Natural killer cell (primary cell): ENCODE measurements at regions not wholly inside any gene's neighbourhood (a gene's known extent, or its start where the extent isn't known, plus 50 kb on each side); places are given as distances from the start of the nearest gene placed in this dataset.

Experiments
- ATAC-seq, 3 donors: fragments of 150-1000 bp in 2 of 3; fragments of 200-7000 bp in 1 of 3; cut with Tn5 transposase; 1 replicate in 1 of 3; 2 replicates in 2 of 3; pipeline ENCODE4 v1.10.0; 2021; ENCODE audit warnings: mild to moderate bottlenecking in 2 of 3, moderate library complexity in 2 of 3
- DNase-seq, 2 donors: peaks; one replicate each; pipeline versions ENCODE4 v3.0.0 to v3.0.0-alpha.2; 2013 to 2021; ENCODE audit warnings: mixed read lengths in 1 of 2
- H3K27ac ChIP-seq: one replicate; pipeline ENCODE4 v1.5.1; 2013; ENCODE audit warnings: mild to moderate bottlenecking, low read length
- H3K27me3 ChIP-seq: one replicate; pipeline ENCODE4 v1.6.1; 2013; ENCODE audit warnings: low read length; ENCODE audit not compliant: control insufficient read depth, insufficient read depth
- H3K36me3 ChIP-seq: one replicate; pipeline ENCODE4 v1.6.1; 2013; ENCODE audit warnings: low read length; ENCODE audit not compliant: control insufficient read depth, insufficient read depth
- H3K4me1 ChIP-seq: one replicate; pipeline ENCODE4 v1.6.1; 2013; ENCODE audit warnings: low read length; ENCODE audit not compliant: control insufficient read depth, insufficient read depth
- H3K4me3 ChIP-seq: one replicate; pipeline ENCODE4 v1.5.1; 2013; ENCODE audit warnings: low read length
- H3K9me3 ChIP-seq: one replicate; pipeline ENCODE4 v1.6.1; 2013; ENCODE audit warnings: low read length; ENCODE audit not compliant: control insufficient read depth, insufficient read depth
- H3K27ac Mint-ChIP-seq, 2 donors: one replicate each; pipeline ENCODE4 v1.8.0; 2022; ENCODE audit warnings: mild to moderate bottlenecking in 2 of 2, mixed read lengths in 2 of 2, moderate library complexity in 1 of 2
- H3K27me3 Mint-ChIP-seq, 2 donors: one replicate each; pipeline ENCODE4 v1.8.0; 2022; ENCODE audit warnings: low read depth in 2 of 2, mixed read lengths in 2 of 2
- H3K36me3 Mint-ChIP-seq: one replicate; pipeline ENCODE4 v1.8.0; 2022; ENCODE audit warnings: mixed read lengths
- H3K4me1 Mint-ChIP-seq, 2 donors: one replicate each; pipeline ENCODE4 v1.8.0; 2022; ENCODE audit warnings: mixed read lengths in 2 of 2
- H3K4me3 Mint-ChIP-seq: one replicate; pipeline ENCODE4 v1.8.0; 2022; ENCODE audit warnings: mild to moderate bottlenecking, moderate library complexity, mixed read lengths
- H3K9me3 Mint-ChIP-seq, 2 donors: one replicate each; pipeline ENCODE4 v1.8.0; 2022; ENCODE audit warnings: mixed read lengths in 2 of 2
- CTCF ChIP-seq: fragments of 200-600 bp; IDR thresholded peaks from one replicate; pipeline ENCODE4 v1.8.0; 2022; ENCODE audit warnings: antibody characterized with exemption
- WGBS: methylation state at CpG from one replicate; pipeline ENCODE4 v1.1.7; 2013; ENCODE audit warnings: missing lambda C conversion rate; ENCODE audit not compliant: insufficient coverage; 5-methylcytosine and 5-hydroxymethylcytosine counted together
- intact Hi-C: fragments of 100-400 bp; cut with micrococcal nuclease; formaldehyde crosslinking; loops from one replicate; pipeline ENCODE4 v1.14.2; 2022

DNA sequence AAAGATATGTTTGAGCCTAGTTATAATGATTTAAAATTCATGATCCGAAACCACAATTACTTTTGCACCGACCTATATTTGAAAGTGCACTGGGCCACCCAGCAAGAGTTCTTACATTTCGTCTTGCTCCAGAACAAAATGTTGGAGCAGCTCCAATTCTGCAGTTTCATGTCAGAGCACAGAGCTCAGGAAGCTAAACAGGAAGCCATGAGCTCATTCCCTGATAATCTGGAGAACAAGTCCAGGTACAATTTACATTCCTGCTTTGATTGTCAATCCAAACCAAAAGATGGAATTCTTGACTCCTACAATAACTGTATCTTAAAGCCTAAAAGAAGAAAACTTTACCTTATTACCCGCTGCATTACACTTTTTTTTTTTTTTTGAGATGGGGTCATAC is 131.8 kb downstream of the KCTD12 start:
- Histone ChIP-seq H3K27ac (no peak overlapping the region), H3K36me3 (no peaks in the 10 kb centered on the region), H3K4me3 (no peak overlapping the region), H3K27me3 (no peaks in the 10 kb centered on the region), H3K9me3 (no peaks in the 10 kb centered on the region), H3K4me1 (no peaks in the 10 kb centered on the region)
- Mint-ChIP-seq H3K36me3 (no peaks in the 10 kb centered on the region), H3K4me3 (no peak overlapping the region), H3K27ac (no peak overlapping the region), H3K27me3 (no peaks in the 10 kb centered on the region), H3K9me3 (no peaks in the 10 kb centered on the region), H3K4me1 (peaks cover 0 to 4% of the 10 kb centered on the region in 2 donors)
- TF ChIP-seq CTCF, result no peak
- ATAC-seq (no peak), DNase-seq (no peak)
- intact Hi-C loops, result no loop called here
- 76% methylated on average over 4 of the region's 4 CpGs for WGBS

DNA sequence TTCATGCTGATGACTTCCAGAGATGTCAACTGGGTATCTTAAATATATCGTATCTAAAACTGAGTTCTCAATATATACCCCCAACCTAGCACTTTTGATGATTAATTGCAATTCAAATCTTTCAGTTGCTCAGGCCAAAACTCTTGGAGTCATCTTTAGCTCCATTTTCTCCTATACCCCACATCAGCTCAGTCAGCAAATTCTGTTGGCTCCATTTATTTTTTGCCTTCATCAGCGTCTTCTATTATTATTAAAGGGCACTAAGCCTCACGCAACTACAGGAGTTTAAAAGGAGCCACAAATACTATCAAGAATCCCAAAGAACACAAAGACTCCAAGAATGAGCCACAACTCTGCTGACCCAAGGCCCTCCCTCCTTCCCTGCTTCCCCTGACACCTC is 134.9 kb downstream of the KCTD12 start:
- DNase-seq (no peak), ATAC-seq (no peak)
- TF ChIP-seq CTCF, result no peak
- intact Hi-C loops, result no loop called here
- no peaks in the 10 kb centered on the region for H3K4me1 ChIP-seq
- H3K27me3 Mint-ChIP-seq, result no peaks in the 10 kb centered on the region
- peaks cover 0 to 4% of the 10 kb centered on the region in 2 donors for H3K4me1 Mint-ChIP-seq
- no peaks in the 10 kb centered on the region for H3K36me3 Mint-ChIP-seq
- no peaks in the 10 kb centered on the region for H3K9me3 Mint-ChIP-seq
- no peak overlapping the region for H3K4me3 ChIP-seq
- 93% methylated on average over 3 of the region's 3 CpGs for WGBS
- H3K27me3 ChIP-seq, result no peaks in the 10 kb centered on the region
- H3K27ac Mint-ChIP-seq, result no peak overlapping the region
- no peaks in the 10 kb centered on the region for H3K9me3 ChIP-seq
- H3K27ac ChIP-seq, result no peak overlapping the region
- H3K36me3 ChIP-seq, result no peaks in the 10 kb centered on the region
- H3K4me3 Mint-ChIP-seq, result no peak overlapping the region

- H3K27ac Mint-ChIP-seq, result no peak overlapping the region
- Histone ChIP-seq H3K36me3 (no peaks in the 10 kb centered on the region), H3K9me3 (no peaks in the 10 kb centered on the region), H3K4me1 (no peaks in the 10 kb centered on the region), H3K27me3 (no peaks in the 10 kb centered on the region), H3K4me3 (no peak overlapping the region), H3K27ac (no peak overlapping the region)
- no peak overlapping the region for H3K4me3 Mint-ChIP-seq
- no peaks in the 10 kb centered on the region for H3K9me3 Mint-ChIP-seq
- intact Hi-C loops, result no loop called here
- ATAC-seq, result no peak
- no peak for DNase-seq
- no peak for TF ChIP-seq CTCF
- no peaks in the 10 kb centered on the region for H3K36me3 Mint-ChIP-seq
- H3K4me1 Mint-ChIP-seq, result peaks cover 0 to 4% of the 10 kb centered on the region in 2 donors
- peaks cover 0 to 5% of the 10 kb centered on the region in 2 donors for H3K27me3 Mint-ChIP-seq
These were observed 136.1 kb downstream of the KCTD12 start for GRCh38 chr13:76750126-76750525.
